H1 (cell line): ENCODE measurements at regions not wholly inside any gene's neighbourhood (a gene's known extent, or its start where the extent isn't known, plus 50 kb on each side); places are given as distances from the start of the nearest gene placed in this dataset.

Experiments
- BACH1 ChIP-seq: IDR thresholded peaks from 2 replicates; pipeline ENCODE4 v1.6.1; 2012; ENCODE audit warnings: low read length, improper control_type of control experiment
- BRCA1 ChIP-seq: IDR thresholded peaks from 2 replicates; pipeline ENCODE4 v1.6.1; 2012; ENCODE audit warnings: low read depth, low read length, improper control_type of control experiment
- CHD2 ChIP-seq: IDR thresholded peaks from 2 replicates; pipeline ENCODE4 v1.6.1; 2012; ENCODE audit warnings: low read length, improper control_type of control experiment
- CHD7 ChIP-seq: fragments of 300-600 bp; sonication (generic); IDR thresholded peaks from 2 replicates; pipeline ENCODE4 v1.7.1; 2012; ENCODE audit warnings: low read length, moderate library complexity, mild to moderate bottlenecking, inconsistent platforms; ENCODE audit not compliant: insufficient replicate concordance
- CTCF ChIP-seq, 3 experiments: IDR thresholded peaks; 1 replicate in 2 of 3; 2 replicates in 1 of 3; pipeline versions ENCODE4 v1.5.1 to v1.6.1; 2011; ENCODE audit warnings: low read length in 3 of 3, mild to moderate bottlenecking in 3 of 3, inconsistent platforms in 2 of 3, low read depth in 1 of 3, moderate library complexity in 1 of 3; ENCODE audit not compliant: insufficient read depth in 1 of 3; ENCODE audit errors: control extremely low read depth in 1 of 3
- EP300 ChIP-seq, 2 experiments: IDR thresholded peaks; 1 replicate in 1 of 2; 2 replicates in 1 of 2; pipeline ENCODE4 v1.6.1; 2011 to 2012; ENCODE audit warnings: low read depth in 2 of 2, low read length in 2 of 2, mild to moderate bottlenecking in 2 of 2, borderline replicate concordance in 1 of 2, inconsistent platforms in 1 of 2, moderate library complexity in 1 of 2
- EZH2 ChIP-seq: fragments of 200-600 bp; sonication (generic); IDR thresholded peaks from 2 replicates; pipeline ENCODE4 v1.7.1; 2012; ENCODE audit warnings: low read depth, mild to moderate bottlenecking, moderate library complexity, low read length, inconsistent platforms; ENCODE audit not compliant: severe bottlenecking
- NRF1 ChIP-seq: IDR thresholded peaks from 2 replicates; pipeline ENCODE4 v1.6.1; 2011; ENCODE audit warnings: mild to moderate bottlenecking, low read depth, low read length, improper control_type of control experiment
- POLR2A ChIP-seq, 2 experiments: IDR thresholded peaks; 1 replicate in 1 of 2; 2 replicates in 1 of 2; pipeline ENCODE4 v1.6.1; 2011; ENCODE audit warnings: low read depth in 2 of 2, low read length in 2 of 2, mild to moderate bottlenecking in 2 of 2; ENCODE audit errors: control extremely low read depth in 1 of 2
- RAD21 ChIP-seq, 2 experiments: IDR thresholded peaks in 1 of 2; conservative IDR thresholded peaks in 1 of 2; 2 replicates each; pipeline ENCODE4 v1.6.1; 2011; ENCODE audit warnings: low read depth in 2 of 2, low read length in 2 of 2, improper control_type of control experiment in 1 of 2, inconsistent platforms in 1 of 2, mild to moderate bottlenecking in 1 of 2, moderate library complexity in 1 of 2
- SP2 ChIP-seq: IDR thresholded peaks from 2 replicates; pipeline ENCODE4 v1.6.1; 2012; ENCODE audit warnings: mild to moderate bottlenecking, low read length, inconsistent platforms

- TF ChIP-seq RAD21 (IDR thresholded peaks at IDR 0.05 in 1 of 2, conservative IDR thresholded peaks at IDR 0.05 in 1 of 2; ENCODE audit: low read depth in 2 of 2, low read length in 2 of 2) (no peak), CTCF (IDR thresholded peaks at IDR 0.05; ENCODE audit: control extremely low read depth in 1 of 3, insufficient read depth in 1 of 3, low read depth in 1 of 3, low read length in 3 of 3) (no peak), EZH2 (no peak), POLR2A (IDR thresholded peaks at IDR 0.05; ENCODE audit: control extremely low read depth in 1 of 2, low read depth in 2 of 2, low read length in 2 of 2) (no peak), NRF1 (no peak), BRCA1 (no peak), CHD2 (no peak), SP2 (no peak), EP300 (IDR thresholded peaks at IDR 0.05; ENCODE audit: borderline replicate concordance in 1 of 2, low read depth in 2 of 2, low read length in 2 of 2) (no peak), CHD7 (no peak), BACH1 (no peak)
Observed at GRCh38 chr16:35410438-35410837, 1951.0 kb downstream of the TP53TG3F start.
